GM04504 (cell line): ENCODE measurements at regions not wholly inside any gene's neighbourhood (a gene's known extent, or its start where the extent isn't known, plus 50 kb on each side); places are given as distances from the start of the nearest gene placed in this dataset.

Experiments
- DNase-seq: peaks from one replicate; pipeline ENCODE4 v3.0.0-alpha.2; 2012; ENCODE audit warnings: low read depth

- DNase-seq = no peak
Measured at GRCh38 chr13:80666782-80667552, 326.0 kb upstream of the SPRY2 start.

DNA sequence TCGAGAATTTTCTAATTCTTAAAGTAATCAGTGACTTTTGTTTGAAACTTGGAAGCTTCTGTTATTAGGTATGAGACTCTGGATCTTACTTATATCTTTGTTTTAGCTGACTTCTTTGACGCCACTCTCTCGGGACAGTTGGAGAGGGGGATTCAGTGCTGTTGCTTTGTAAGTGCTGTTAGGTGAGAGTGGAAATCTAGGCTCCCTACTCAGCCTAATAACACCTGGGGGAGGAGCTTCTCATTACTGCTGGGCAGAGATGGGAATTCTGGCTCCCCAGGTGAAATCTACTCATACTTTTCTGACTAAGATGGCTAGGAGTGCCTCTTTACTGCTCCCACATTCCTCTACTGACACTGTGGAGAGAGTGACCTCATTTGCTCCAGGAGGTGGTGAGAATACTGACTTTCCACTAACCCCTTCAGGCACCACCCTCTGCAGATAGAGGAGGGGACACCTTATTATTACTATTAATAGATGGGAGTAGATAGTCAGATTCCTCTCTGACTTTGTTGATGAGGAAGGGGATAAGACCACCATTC is 324.9 kb upstream of the SPRY2 start:
- no peak for DNase-seq

GRCh38 chr13:80664950-80665349 is 324.0 kb upstream of the SPRY2 start:
- no peak for DNase-seq

- no peak for DNase-seq
Measured at GRCh38 chr13:80663788-80664187, 322.9 kb upstream of the SPRY2 start.

DNA sequence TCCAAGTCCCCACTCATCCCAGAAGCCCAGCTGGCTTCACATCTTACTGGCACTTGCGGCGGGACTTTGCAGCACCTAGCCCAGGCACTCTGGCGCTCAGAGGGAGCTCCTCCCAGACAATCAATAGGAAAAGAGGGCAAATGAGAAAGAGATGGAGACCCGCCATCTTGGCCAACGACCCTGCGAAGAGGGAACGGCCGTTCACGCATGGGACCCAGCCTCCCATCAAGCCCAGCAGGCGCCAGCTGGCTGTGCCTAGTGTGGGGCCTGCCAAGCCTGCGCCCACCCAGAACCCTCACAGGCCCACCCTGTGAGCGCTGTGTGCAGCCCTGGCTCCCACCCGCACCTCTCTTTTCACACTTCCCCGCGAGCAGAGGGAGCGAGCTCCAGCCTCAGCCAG is 317.8 kb upstream of the SPRY2 start:
- DNase-seq = no peak

DNA sequence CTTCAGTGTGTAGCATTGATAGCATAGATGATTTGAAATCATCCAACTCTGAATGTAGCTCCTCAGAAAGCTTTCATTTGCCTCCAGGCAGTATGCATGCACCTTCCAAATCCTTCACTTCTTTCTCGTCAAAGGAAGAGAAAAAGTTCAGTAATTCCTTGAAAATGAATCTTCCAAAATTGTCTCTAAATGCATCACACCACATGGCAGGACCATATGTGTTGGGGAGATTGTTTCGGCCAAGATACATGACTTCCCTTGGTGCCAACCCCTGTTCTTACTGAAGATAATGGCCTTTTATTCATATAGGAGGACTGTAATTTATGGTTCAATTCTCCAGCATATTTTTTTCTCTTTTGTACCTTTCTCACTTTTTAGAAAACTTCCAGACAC is 315.6 kb upstream of the SPRY2 start:
- DNase-seq = no peak

DNA sequence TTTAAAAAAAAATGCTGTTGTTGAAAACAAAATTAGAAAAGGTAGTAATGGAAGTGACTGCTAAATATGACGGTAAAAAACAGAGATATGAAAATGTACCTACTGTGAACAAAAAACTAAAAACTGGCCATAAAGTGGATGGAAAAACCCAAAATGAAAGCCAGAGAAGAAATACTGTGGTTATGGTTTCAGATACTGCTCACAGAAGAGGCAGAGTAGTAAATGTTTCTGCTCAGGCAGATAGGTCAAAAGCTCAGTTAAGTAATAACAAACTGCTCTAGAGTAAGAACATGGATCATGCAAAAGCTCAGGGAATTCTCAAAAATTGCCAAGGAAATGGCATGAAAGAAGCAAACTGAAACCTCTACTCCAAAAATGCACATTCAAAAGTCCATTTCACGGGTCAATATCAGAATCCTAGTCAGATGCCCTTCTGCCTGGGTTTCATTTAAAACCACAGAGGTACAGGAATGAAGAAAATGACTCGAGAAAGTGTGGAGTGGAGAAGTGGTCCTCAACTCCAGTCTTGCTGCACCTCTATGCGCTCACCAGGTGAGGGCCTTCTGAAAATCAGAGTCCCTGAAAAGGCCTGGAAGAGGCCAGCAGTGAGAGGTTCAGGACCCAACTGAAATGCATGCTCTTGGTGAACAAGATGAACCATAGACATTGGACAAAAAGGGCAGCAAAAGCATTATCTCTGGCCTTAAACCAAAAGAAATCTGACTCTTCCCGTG is 315.0 kb upstream of the SPRY2 start:
- DNase-seq = no peak

GRCh38 chr13:80654638-80655249 is 313.8 kb upstream of the SPRY2 start:
- DNase-seq = no peak

DNA sequence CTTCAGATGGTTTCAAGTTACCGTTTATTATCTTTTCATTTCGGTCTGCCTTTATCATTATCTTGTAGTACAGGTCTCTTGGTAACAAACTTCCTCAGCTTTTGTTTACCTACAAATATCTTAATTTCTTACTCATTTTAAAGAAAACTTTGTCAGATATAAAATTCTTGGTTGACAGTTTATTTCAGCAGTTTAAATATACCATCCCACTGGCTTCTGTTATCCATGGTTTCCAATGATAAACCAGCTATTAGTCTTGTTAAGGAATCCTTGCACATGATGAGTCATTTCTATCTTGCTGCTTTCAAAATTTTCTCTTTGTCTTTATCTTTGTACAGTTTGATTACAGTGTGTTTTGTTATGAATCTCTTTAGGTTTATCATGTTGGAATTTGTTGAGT is 308.3 kb upstream of the SPRY2 start:
- DNase-seq = no peak

- no peak for DNase-seq
Measured at GRCh38 chr13:80642641-80643040, 301.7 kb upstream of the SPRY2 start.

- DNase-seq = no peak
Measured at GRCh38 chr13:80633251-80633650, 292.3 kb upstream of the SPRY2 start.

GRCh38 chr13:80630685-80631121 is 289.8 kb upstream of the SPRY2 start:
- DNase-seq = no peak

- no peak for DNase-seq
Measured at GRCh38 chr13:80618781-80619180, 277.9 kb upstream of the SPRY2 start.

DNA sequence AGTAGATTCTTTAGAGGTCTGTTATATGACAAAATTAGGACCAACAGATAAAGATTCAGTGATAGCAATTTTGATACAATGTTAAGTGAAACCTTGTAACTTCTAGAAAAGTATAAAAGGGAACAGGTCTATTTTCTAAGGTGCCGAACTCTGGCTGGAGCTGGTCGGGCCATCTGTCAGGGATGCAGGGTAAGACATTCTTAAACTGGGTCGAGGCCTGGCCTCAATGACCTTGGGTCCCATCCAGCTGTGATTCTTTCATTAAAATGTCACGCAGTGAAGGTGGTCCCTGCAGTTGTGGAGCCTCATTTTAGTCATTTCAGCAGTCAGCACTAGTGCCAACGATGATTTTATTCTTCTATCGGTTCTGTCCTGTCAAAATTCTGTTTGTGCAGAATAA is 271.9 kb upstream of the SPRY2 start:
- no peak for DNase-seq

DNA sequence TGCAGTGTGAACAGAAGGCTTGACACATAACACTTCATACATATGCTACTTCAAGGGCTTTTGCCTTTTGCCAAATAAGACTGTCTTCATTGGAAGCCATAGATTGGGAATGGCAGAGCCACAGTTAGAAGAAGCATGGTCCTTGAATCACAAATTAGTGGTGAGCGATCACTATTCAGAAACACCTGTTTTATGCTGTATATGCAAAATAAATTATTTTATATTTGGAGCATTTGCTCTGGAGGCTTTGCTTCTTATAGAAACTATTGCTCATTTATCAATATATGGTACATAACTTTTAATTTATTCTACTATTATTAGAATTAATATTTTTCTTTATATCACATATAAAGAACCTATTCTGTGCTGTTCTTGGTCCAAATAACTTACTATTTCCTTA is 270.4 kb upstream of the SPRY2 start:
- no peak for DNase-seq

GRCh38 chr13:80605716-80606115 is 264.8 kb upstream of the SPRY2 start:
- no peak for DNase-seq

DNA sequence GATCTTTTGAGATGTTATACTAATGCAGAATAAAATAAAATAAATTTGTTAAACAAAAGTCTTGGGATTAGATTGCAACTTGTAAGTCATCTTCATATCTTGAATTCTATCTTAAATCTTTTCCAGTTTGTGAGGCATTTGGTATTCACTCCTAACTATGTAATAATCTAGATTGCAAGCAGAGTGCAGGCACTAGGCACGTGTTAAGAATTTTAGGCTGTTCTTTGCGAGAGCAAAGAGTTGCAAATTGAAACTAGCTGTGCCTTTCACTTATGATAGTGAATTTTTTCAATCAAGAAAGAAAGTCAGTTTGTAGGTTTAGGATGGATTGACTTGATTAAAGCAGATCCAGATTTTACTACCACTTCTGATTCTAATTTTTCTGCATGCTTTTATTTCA is 264.1 kb upstream of the SPRY2 start:
- no peak for DNase-seq

DNA sequence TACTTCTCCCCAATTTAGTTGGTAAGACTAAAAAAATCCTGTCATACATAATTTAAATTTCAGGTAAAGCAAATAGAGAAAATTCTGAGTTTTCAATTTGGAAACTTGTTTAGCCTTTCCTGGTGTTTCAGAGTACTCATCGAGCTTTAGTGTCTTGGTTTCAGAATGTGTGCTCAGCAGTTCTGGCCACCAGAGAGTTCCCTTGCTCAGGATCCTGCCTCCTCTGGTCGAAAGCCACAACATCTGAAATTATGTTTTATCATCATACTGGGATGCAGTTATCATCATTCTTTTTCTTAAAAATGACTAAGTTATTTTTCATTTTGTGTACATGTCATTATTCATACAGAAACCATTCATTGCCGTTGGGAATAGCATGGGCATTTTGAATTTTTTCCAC is 263.2 kb upstream of the SPRY2 start:
- no peak for DNase-seq

- no peak for DNase-seq
Measured at GRCh38 chr13:80603351-80603750, 262.4 kb upstream of the SPRY2 start.

DNA sequence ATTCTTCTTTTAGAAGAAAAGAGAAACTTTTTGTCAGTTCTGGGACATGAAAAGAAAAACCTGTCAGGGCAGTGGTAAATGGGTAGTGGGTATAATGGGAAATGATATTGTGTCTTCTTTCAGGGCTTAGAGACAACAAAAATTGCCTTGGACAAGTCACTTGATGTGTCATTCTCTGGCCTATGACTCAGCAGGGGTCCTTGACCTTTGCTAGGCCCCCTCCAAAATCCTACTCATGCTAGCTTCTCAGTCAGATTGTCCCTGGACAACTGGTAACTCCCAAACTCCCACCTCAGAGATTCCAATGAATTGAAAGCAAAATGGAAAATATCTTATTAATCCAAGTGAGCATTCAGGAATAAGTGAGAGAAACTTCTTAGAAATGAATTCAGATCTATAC is 258.8 kb upstream of the SPRY2 start:
- DNase-seq = no peak

GRCh38 chr13:80598189-80598588 is 257.3 kb upstream of the SPRY2 start:
- DNase-seq = no peak

- DNase-seq = no peak
Measured at GRCh38 chr13:80591976-80592740, 251.2 kb upstream of the SPRY2 start.
